Esophagus squamous epithelium (tissue), 5 donors: ENCODE measurements at regions not wholly inside any gene's neighbourhood (a gene's known extent, or its start where the extent isn't known, plus 50 kb on each side); places are given as distances from the start of the nearest gene placed in this dataset.

ENCODE experiments used
- DNase-seq: peaks from one replicate; lab custom pipeline; 2025; lab: John Stamatoyannopoulos, UW
- H3K27ac ChIP-seq, 4 donors: fragments of 200-600 bp; sonication (generic); one replicate each; pipeline ENCODE4 v1.5.1; 2016 to 2019; ENCODE audit warnings: mild to moderate bottlenecking in 1 of 4
- H3K27me3 ChIP-seq, 4 donors: fragments of 200-600 bp; sonication (generic); 1 replicate in 3 of 4; 2 replicates in 1 of 4; pipeline versions ENCODE4 v1.5.1 to v1.6.0; 2017 to 2021; ENCODE audit warnings: antibody characterized with exemption in 1 of 4
- H3K36me3 ChIP-seq, 3 donors: fragments of 200-600 bp; sonication (generic); one replicate each; pipeline ENCODE4 v1.5.1; 2016 to 2019
- H3K4me1 ChIP-seq, 3 donors: fragments of 200-600 bp; sonication (generic); one replicate each; pipeline ENCODE4 v1.5.1; 2017 to 2019
- H3K4me3 ChIP-seq, 4 donors: fragments of 200-600 bp; sonication (generic); 1 replicate in 3 of 4; 2 replicates in 1 of 4; pipeline ENCODE4 v1.5.1; 2016 to 2019; ENCODE audit warnings: mild to moderate bottlenecking in 2 of 4, moderate library complexity in 1 of 4
- H3K9me3 ChIP-seq, 3 donors: fragments of 200-600 bp; sonication (generic); one replicate each; pipeline ENCODE4 v1.5.1; 2016 to 2019
- CTCF ChIP-seq, 6 experiments: fragments of 450-650 bp in 4 of 6; fragments of 200-600 bp in 2 of 6; sonication (generic) in 2 of 6; IDR thresholded peaks; one replicate each; pipeline ENCODE4 v1.5.1; 2016 to 2019; ENCODE audit warnings: antibody characterized with exemption in 6 of 6, mild to moderate bottlenecking in 4 of 6, moderate library complexity in 4 of 6
- POLR2A ChIP-seq, 4 donors: fragments of 450-650 bp; IDR thresholded peaks; one replicate each; pipeline ENCODE4 v1.6.1; 2017; ENCODE audit warnings: antibody characterized with exemption in 4 of 4, mild to moderate bottlenecking in 4 of 4, moderate library complexity in 3 of 4
- WGBS, 2 donors: methylation state at CpG; one replicate each; pipeline ENCODE4 v1.1.5; 2018; 5-methylcytosine and 5-hydroxymethylcytosine counted together
- intact Hi-C: fragments of 100-400 bp; cut with DNase I; formaldehyde crosslinking; loops from one replicate; pipeline ENCODE4 v1.15.0; 2022
- donor health status: DM: yes; HTN: yes; CAD: no.

GRCh38 chr14:98695809-98696208, 576.2 kb downstream of the BCL11B start:
- no peak overlapping the region for H3K4me3 ChIP-seq
- TF ChIP-seq CTCF (IDR thresholded peaks at IDR 0.05) = no peak
- TF ChIP-seq POLR2A (IDR thresholded peaks at IDR 0.05) = no peak
- H3K9me3 ChIP-seq = no peaks in the 10 kb centered on the region
- DNase-seq = no peak
- intact Hi-C loops = no loop called here
- peaks cover 0 to 4% (median 0%) of the 10 kb centered on the region in 4 donors for H3K27me3 ChIP-seq
- H3K27ac ChIP-seq = no peak overlapping the region
- no peaks in the 10 kb centered on the region for H3K4me1 ChIP-seq
- no peaks in the 10 kb centered on the region for H3K36me3 ChIP-seq
- WGBS, 2 donors = 64 to 80% methylated on average over 1 of the region's 1 CpG

- H3K36me3 ChIP-seq = no peaks in the 10 kb centered on the region
- intact Hi-C loops = no loop called here
- WGBS, 2 donors = 73 to 83% methylated on average over 1 to 2 of the region's 3 CpGs
- no peaks in the 10 kb centered on the region for H3K9me3 ChIP-seq
- H3K4me3 ChIP-seq = no peak overlapping the region
- H3K27ac ChIP-seq = no peak overlapping the region
- no peak for DNase-seq
- H3K27me3 ChIP-seq = peaks cover 0 to 14% (median 0%) of the 10 kb centered on the region in 4 donors
- TF ChIP-seq POLR2A (IDR thresholded peaks at IDR 0.05) (no peak), CTCF (IDR thresholded peaks at IDR 0.05) (no peak)
- H3K4me1 ChIP-seq = no peaks in the 10 kb centered on the region
These were observed 573.7 kb downstream of the BCL11B start for GRCh38 chr14:98698341-98698740.

GRCh38 chr14:98700748-98701147, 571.2 kb downstream of the BCL11B start:
- peaks cover 0 to 16% (median 0%) of the 10 kb centered on the region in 4 donors for H3K27me3 ChIP-seq
- DNase-seq = no peak
- no peak overlapping the region for H3K27ac ChIP-seq
- H3K9me3 ChIP-seq = no peaks in the 10 kb centered on the region
- intact Hi-C loops = no loop called here
- no peak for TF ChIP-seq CTCF (IDR thresholded peaks at IDR 0.05)
- TF ChIP-seq POLR2A (IDR thresholded peaks at IDR 0.05) = no peak
- no peak overlapping the region for H3K4me3 ChIP-seq
- 48 to 57% methylated on average over 3 of the region's 3 CpGs for WGBS, 2 donors
- H3K36me3 ChIP-seq = no peaks in the 10 kb centered on the region
- H3K4me1 ChIP-seq = no peaks in the 10 kb centered on the region

GRCh38 chr14:98701377-98701776, 570.6 kb downstream of the BCL11B start:
- H3K4me1 ChIP-seq = no peaks in the 10 kb centered on the region
- intact Hi-C loops = no loop called here
- no peaks in the 10 kb centered on the region for H3K36me3 ChIP-seq
- H3K27me3 ChIP-seq = peaks cover 0 to 16% (median 0%) of the 10 kb centered on the region in 4 donors
- no peak overlapping the region for H3K27ac ChIP-seq
- no peak for DNase-seq
- no peaks in the 10 kb centered on the region for H3K9me3 ChIP-seq
- no peak overlapping the region for H3K4me3 ChIP-seq
- TF ChIP-seq CTCF (IDR thresholded peaks at IDR 0.05) = no peak
- TF ChIP-seq POLR2A (IDR thresholded peaks at IDR 0.05) = no peak
- WGBS, 2 donors = 59 to 83% methylated on average over 5 of the region's 5 CpGs

- TF ChIP-seq CTCF (IDR thresholded peaks at IDR 0.05) (no peak), POLR2A (IDR thresholded peaks at IDR 0.05) (no peak)
- Histone ChIP-seq H3K4me3 (no peak overlapping the region), H3K9me3 (no peaks in the 10 kb centered on the region), H3K27ac (no peak overlapping the region), H3K4me1 (no peaks in the 10 kb centered on the region), H3K27me3 (peaks cover 0 to 16% (median 0%) of the 10 kb centered on the region in 4 donors), H3K36me3 (no peaks in the 10 kb centered on the region)
- WGBS, 2 donors = 18 to 27% methylated on average over 3 of the region's 3 CpGs
- DNase-seq = no peak
- intact Hi-C loops = no loop called here
These were observed 567.6 kb downstream of the BCL11B start for GRCh38 chr14:98704441-98704840.
